Hematopoietic multipotent progenitor cell treated with erythropoietin and hydrocortisone succinate and interleukin-3 and kit ligand, for 6 days (in vitro differentiated cells): ENCODE measurements at regions not wholly inside any gene's neighbourhood (a gene's known extent, or its start where the extent isn't known, plus 50 kb on each side); places are given as distances from the start of the nearest gene placed in this dataset.
"Not testable (repeated sequence)": the region's sequence is repeated elsewhere in the genome, so short reads cannot be mapped to it uniquely, and the experiment has no call there.

Source experiments
- DNase-seq: peaks from one replicate; pipeline ENCODE4 v3.0.0-alpha.2; 2015

DNA sequence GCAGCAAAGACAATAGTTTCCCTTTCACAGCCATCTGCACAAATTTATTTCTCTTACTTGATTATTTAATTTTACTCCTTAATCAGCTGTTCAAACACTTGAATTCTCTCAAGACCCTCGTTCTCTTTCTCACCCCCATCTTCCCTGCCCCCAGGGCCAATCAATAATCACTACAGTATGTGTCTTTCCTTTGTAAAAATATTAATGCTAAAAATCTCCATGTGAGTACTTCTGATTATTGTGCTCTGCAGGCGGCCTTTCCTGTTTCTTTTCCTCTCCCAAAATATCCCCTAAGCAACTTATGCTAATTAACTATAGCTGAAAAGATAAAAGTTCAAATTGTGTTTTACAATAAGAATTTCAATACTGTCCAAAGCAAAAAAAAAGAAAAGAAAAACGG is 617.0 kb upstream of the CBLB start:
- DNase-seq, result no peak

DNA sequence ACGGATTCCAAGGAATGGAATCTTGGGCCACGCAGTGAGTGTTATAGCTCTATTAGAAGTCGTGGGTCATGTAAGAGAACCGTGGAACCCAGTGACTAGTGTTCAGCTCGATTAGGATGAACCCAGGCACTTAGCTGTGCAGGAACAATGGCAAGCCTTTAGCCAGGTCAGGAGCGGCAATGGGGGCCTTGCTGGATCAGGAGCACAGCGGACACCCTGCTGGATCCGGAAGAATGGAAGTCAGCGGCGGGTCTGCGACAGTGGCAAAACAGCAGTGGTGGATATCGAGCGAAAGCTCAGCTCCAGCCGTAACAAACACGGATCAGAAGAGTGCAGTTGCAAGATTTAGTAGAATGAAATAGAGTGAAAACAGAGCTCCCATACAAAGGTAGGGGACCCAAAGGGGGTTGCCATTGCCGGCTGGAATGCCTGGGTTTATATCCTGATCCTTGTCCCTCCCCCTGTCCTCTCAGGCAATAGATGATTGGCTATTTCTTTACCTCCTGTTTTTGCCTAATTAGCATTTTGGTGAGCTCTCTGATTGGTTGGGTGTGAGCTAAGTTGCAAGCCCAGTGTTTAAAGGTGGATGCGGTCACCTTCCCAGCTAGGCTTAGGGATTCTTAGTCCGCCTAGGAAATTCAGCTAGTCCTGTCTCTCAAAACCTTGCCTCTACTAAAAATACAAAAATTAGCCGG is 618.3 kb upstream of the CBLB start:
- not testable (repeated sequence) for DNase-seq

DNA sequence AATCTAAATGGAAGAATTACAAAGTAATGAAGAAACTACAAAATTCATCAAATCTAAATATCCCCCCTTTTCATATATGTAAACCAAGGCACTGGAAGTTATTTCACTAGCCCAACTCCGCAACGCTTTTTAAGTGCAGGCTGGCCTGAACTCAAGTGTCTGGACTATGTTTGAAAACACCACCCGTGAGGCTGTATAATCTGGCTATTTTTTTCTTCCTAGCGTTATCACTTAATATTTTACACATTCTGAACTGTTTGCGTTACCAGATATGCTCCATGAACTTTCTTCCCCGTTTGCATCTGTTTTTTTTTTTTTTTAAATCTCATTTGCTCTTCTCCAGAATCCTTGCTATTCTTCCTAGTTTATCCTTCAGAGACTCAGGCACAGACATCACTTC is 619.5 kb upstream of the CBLB start:
- no peak for DNase-seq

DNA sequence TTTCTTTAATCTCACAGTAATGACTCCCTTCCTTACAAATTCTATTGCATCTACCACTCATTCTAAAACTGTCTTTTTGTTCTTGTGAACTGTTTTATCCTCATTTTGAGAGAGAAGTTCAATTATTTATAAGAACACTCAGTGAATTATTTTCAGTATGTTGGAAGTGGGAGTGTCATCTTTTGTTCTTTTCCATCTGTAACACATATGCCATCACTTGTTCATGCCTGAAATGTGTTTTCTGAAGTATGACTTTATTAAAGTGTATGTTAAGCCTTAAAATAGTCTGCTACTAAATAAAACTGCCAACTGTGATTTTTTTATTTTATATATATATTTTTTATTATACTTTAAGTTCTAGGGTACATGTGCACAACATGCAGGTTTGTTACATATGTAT is 623.0 kb upstream of the CBLB start:
- DNase-seq, result no peak

DNA sequence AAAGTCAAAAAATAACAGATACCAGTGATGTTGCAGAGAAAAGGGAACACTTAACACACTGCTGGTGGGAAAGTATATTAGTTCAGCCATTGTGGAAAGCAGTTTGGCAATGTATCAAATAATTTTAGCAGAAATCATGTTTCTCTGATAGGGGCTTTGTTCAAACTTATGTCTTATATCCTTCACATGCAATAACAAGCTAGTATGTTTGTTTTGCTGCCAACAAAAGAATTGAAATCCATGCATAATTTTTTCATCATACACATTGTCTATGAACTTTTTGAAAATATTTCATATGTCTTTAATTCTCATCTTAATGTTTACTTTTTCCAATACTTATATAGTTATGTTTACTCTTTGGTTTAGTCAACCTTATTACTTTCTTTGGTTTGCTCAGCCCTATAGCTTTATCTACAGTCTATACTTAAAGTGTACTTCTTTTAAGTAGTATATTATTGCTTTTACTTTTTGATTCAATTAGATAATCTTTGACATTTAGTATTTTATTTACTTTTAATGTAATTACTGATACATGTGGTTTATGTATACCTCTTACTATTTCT is 639.6 kb upstream of the CBLB start:
- DNase-seq, result no peak

DNA sequence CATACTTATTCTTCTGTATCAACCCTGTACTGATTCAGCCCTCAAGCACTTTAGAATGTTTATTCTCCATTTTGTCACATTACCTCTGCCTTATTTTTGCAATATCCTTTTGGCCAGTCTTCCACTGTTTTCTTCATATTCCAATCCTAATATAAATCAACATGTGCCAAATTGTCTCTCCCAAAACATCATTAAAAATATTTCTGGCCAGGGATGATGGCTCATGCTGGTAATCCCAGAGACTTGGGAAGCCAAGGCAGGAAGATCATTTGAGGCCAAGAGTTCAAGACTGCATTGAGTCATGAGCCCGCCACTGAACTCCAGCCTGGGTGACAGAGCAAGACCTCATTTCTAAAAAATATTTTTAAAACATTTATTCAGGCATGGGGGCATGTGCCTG is 641.4 kb upstream of the CBLB start:
- DNase-seq, result no peak

DNA sequence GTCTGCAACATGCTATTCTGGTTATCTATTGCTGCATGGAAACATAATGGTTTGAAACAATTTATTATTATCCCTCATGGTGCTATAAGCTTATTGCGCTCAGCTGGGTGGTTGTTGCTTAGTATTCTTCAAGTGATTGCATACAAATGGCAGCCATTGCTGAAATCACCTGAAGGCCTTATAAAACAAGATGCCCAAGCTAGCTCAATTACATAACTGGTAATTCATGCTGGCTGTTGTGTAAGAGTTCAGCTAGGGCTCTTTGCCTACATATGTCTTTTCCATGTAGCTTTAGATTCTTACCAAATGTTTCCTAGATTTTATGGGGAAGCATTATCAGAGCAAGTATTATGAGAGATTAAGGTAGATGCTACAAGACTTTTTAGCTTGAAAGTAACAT is 644.0 kb upstream of the CBLB start:
- no peak for DNase-seq

DNA sequence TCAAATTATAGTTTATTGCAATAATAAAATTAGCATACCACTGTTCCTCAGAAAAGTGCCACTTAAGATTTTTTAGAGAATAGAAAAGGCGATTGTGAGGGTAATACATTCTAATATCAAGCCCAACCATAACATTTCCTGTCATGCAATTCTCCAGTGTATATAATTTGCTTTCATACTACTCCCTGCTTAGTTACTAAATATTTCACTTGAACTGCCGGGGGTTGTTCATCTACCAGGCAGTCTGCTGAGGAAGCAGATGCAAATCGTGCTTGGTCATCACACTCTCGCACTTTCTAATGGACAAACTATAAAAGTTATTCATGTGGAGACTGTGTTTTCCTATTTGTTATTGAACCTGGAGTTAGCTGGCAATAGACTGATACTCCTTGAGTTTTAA is 645.6 kb upstream of the CBLB start:
- DNase-seq, result peak; percentile 2

DNA sequence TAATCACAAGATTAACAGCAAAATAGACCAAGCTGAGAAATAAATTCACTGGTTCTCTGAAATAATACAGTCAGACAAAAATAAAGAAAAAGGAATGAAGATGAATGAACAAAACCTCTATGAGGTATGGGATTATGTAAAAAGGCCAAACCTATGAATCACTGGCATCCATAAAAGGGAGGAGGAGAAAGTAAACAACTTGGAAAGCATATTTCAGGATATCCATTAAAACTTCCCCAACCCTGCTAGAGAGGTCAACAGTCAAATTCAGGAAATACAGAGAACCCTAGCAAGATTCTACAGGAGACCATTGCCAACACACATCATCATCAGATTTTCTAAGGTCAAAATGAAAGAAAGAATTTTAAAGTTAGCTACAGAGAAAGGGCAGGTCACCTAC is 649.7 kb upstream of the CBLB start:
- no peak for DNase-seq

DNA sequence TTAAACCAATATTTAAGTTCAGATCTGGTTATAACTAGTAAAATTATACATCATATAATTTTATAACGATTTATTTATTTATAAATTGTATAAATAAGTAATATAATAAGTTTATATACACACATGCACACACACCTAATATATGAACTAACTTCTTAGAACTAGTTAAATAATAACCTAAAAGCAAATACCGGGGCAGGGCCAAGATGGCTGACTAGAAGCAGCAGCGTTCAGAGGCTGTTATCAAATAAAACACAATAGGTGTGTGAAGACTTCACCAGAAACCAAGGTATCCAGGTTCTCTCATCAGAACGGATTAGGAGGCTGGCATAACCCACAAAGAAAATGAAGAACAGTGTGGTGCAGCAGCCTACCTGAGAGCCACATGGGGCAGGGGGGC is 653.6 kb upstream of the CBLB start:
- no peak for DNase-seq

DNA sequence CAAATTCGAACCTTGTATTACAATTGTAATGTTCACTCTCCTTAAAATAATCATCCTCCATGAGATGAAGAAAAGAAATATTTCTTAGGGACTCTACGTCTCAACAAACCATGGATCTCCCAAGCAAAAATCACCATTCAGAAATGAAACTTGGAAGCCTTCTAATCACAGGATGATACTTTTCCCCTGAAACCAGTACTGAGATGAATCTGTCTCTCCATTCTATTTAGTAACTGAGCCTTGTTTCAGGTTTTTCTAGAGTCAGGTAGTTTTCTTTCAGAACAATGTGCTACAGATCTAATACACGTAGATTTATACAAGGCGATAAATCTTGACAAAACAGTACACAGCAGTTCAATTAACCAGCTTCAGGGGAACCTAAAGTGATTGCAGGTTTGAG is 660.1 kb upstream of the CBLB start:
- no peak for DNase-seq

DNA sequence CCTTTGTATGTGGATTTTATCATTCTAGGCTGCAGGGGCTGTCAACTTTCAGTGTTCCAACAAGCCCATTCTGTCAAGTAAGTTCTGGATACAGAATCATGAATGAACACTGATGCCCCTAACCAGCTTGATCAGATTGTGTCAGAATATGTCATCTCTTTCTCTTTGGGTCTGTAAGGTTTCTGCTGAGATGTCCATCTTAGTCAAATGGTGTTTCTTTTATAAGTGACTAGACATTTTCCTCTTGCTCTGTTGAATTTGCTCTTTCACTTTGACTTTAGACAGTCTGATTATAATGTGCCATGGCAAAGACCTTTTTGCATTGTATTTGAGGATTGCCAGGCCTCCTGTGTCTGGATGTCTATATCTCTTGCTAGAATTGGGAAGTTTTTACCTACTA is 660.9 kb upstream of the CBLB start:
- DNase-seq, result no peak

DNA sequence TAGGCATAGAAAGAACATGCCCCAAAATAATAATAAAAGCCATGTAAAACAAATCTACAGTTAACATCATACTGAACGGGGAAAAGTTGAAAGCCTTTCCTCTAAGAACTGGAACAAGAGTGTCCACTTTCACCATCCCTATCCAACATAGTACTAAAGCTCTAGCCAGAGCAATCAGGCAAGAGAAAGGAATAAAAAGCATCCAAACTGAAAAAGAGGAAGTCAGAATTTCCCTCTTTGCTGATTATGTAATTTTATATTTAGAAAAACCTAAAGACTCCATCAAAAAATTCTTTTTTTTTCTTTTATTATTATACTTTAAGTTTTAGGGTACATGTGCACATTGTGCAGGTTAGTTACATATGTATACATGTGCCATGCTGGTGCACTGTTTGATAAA is 661.6 kb upstream of the CBLB start:
- DNase-seq, result no peak

DNA sequence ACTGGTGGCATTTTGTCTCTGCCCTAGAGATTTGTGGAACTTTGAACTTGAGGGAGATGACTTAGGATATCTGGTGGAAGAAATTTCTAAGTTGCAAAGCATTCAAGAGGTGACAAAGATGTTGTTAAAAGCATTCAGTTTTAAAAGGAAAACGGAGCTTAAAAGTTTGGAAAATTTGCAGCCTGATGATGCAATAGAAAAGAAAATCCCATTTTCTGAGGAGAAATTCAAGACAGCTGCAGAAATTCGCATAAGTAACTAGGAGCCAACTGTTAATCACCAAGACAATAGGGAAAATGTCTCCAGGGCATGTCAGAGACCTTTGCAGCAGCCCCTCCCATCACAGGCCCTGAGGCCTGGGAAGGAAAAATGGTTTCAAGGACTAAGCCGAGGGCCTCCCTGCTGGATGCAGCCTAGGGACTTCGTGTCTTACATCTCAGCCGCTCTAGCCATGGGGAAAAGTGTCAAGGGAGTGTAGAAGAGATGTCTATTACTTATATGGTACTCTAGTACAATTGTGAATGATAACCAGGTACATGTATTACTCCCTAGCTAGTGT is 663.0 kb upstream of the CBLB start:
- not testable (repeated sequence) for DNase-seq

DNA sequence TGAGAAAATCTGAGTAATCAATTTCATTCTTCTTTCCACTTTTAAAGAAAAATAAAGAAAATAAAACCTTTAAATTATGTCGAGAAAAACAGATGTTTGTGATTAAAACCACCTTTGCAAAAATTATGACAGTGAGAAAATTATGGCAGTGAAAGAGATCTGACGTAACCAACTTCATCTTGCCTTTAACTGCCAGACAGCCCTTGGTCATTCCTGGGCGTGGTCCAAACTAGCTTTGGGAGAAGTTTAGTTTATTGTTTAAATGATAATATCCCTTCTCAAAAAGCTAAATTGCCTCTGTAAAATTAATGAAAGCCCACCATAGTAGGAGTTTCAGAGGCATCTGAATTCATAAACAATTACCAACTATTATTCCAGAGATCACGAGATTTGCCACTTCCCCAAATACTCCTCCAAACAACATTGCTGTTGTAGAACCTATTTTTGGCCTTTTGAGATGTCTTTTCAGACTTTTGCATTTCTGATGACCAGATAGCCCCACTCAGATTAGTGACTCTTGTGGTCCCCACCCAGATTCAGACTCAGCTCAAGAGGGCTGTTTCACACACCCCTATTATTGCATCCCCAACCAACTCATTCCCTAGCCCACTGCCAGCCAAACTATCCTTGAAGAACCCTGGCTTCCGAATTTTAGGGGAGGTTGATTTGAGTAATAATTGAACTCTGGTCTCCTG is 664.4 kb upstream of the CBLB start:
- no peak for DNase-seq

DNA sequence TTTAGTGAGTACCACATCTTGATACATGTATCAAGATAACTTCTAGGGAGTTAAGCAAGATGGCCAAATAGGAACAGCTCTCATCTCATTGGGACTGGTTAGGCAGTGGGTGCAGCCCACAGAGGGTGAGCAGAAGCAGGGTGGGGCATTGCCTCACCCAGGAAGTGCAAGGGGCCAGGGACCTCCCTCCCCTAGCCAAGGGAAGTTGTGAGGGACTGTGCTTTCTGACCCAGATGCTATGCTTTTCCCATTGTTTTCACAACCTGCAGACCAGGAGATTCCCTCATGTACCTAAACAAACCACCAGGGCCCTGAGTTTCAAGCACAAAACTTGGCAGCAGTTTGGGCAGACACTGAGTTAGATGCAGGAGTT is 665.0 kb upstream of the CBLB start:
- no peak for DNase-seq

DNA sequence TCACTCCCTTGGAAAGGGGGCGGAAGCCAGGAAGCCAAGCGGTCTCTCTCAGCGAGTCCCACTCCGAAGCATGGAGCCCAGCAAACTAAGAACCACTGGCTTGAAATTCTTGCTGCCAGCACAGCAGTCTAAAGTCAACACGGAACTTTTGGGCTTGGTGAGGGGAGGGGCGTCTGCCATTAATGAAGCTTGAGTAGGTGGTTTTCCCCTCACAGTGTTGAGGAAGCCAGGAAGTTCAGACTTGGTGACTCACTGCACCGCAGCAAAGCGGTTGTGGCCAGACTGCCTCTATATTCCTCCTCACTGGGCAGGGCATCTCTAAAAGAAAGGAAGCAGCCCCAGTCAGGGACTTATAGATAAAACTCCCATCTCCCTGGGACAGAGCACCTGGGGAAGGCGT is 665.4 kb upstream of the CBLB start:
- DNase-seq, result peak; percentile 25

DNA sequence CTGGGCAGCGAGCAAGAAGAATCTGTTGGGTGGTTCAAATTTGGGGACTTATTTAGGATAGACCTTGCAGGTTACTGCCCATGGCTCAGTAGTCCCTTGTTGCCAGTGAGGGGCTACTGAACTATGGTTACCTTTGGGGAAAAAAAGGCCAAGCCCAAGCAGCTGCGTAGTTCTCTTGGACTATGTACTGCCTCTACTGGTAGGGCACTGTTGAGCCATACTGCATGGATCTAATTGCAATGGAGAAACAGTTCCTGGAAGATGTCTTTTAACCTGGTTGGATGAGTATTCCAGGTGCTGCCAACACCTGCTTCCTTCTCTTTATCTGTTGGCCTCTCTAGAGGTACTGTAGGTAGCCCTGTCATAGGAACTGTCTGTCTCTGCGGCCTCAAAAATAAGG is 671.9 kb upstream of the CBLB start:
- no peak for DNase-seq

DNA sequence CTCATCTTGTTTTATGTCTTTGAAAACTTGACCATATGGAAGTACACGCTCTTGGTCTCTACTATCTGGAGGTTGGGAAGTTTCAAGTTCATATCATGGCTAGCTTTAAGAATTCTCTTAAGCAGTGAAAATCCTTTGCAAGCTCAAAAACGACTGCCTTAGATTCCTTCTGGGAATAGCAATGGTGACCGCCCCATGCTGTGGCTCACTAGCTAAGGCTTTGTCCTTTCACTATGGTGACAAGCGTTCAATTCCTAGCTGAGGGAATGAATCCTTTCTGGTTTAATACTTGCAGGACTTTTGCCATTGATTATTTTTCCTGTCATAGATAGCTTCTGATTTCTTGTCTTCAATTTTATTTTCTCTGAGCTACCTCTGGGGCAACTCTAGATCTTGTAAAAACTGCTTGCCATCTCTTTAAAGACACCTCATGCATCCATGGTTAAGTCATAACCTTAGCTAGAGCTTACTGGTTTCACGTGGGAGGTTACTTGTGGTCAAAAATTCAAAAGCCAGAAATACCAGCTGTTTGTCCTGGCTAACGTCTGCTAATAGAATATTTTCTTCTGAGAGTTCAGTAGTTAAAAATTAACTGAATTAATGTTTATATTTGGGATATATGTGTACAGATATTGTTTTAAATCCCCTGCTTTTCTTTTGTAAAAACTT is 673.4 kb upstream of the CBLB start:
- no peak for DNase-seq

DNA sequence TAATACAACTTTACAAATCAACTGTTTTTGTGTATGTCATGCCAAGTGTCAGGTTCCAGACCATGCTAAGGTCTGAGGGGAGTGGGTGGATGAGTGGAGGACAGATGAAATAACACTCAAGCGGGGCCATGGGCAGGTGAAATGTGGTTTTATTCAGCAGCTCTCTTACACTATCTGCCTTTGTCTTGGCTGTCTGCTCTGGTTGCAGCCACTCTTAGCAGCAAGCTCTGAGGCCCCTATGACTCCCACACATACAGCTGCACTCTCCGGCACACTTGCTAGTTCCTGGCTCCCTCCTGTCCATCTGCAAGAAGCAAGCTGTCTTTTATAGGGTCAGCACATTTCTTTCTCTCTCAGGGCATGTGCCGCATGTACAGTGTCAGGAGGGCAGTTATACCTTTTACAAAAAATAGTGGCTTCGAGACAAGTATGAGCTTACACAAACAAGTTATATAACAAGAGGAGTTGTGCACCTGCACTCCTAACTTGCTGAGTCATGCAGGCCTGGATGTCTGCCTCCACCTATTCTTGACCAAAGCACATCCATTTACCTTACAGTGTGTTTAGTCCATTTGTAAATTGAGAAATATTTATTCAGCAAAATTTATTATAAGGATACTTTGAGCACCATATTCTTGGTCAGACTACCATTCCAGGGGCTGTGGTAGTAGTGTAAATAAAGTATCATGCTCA is 683.7 kb upstream of the CBLB start:
- DNase-seq, result no peak

DNA sequence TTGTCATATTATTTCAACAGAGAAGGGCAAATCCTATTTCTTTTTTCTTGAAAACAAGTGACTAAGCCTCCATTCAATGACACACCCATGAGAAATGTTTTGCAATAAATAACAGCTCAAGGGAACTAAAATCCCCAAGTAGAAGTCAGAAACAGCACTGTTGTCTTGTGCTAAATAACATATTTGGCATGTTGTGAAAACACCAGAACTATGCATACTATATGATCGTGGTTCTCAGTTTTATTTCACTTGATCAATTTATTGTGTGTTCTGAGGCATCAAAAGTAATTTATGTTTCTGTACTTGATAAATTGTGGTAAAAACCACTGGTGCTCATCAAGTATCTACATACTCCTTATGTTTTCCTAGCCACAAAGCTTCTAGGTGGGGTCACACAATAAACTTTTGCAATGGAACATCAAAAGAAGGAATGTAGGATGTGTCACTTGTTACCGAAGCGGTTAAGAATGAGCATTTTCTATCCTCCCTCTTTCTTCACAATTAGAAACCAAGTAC is 691.7 kb upstream of the CBLB start:
- DNase-seq, result peak; percentile 58

DNA sequence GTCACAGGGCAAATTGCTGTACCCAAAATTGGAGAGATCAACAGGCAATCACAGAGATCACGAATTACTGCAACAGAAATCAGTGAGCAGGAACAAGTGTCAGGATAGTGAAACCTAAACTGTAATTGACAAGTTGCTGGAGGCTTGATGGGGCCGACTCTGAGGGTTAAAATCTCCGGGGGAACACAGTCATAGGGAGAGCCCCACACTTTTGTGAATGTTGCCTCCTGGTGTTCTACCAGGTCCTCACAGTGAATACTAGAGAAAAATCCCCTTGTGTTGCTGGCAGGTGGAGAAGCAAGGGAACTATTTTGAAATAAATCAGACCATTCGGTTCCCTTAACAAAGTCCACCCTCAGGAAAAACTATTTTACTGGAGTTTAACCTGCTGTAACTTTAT is 697.5 kb upstream of the CBLB start:
- no peak for DNase-seq

DNA sequence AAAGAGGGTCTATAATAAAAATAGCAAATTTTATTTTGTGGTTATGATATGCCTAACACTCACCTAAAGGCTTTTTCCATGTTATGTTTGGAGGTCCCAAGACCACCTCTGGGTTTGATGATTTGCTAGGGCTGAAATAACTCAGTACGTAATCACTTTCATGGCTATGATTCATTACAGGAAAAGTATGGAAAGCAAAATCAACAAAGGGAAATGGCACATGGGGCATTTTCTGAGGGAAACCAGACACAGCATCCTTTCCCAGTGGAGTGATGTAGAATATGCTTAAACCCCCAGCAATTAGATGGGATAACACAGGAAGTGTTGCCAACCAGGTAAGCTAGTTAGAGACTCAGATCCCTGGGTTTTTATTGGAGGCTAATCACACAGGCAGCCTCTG is 701.6 kb upstream of the CBLB start:
- no peak for DNase-seq
